Right kidney (tissue), 1 donor: ENCODE measurements at regions not wholly inside any gene's neighbourhood (a gene's known extent, or its start where the extent isn't known, plus 50 kb on each side); places are given as distances from the start of the nearest gene placed in this dataset.

Experiments used
- DNase-seq: peaks from one replicate; pipeline ENCODE4 v3.0.0-alpha.2; 2016

DNA sequence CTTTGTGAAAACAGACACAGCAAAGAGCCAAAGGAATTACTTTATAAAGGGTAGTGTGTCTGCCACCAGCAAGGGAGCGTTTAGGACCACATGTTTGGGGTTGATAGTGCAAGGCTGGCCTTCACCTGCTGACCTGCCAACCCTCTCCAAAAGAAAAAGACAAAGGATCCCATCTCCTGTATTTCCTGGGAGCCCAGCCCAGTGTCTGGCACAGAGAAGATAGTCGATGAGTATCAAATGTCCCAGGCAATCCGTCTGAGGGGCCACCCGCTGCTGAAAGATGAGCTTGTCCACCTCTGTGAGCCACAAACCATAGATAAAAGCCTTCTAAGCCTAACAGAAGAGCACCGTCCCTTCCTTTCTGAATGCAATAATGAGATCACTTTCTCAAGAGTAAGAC is 154.8 kb upstream of the CTNNB1 start:
- DNase-seq = no peak

DNA sequence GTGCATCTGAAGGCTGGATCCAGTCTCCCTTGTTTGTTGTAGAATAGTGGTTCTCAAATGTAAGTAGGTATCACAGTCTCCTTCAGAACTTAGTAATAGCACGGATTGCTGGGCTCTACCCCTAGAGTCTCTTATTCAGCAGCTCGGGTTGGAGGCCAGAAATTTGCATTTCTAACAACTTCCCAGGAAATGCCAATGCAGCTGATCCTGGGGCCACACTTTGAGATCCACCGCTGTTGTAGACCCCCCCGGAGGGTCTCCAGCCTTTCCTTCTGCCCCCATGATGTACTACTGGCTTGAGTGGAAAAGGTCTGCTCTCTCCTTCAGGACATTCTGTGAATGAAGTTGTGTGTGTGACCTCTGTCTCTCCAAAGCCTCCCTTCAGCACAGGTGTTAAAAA is 153.8 kb upstream of the CTNNB1 start:
- no peak for DNase-seq

DNA sequence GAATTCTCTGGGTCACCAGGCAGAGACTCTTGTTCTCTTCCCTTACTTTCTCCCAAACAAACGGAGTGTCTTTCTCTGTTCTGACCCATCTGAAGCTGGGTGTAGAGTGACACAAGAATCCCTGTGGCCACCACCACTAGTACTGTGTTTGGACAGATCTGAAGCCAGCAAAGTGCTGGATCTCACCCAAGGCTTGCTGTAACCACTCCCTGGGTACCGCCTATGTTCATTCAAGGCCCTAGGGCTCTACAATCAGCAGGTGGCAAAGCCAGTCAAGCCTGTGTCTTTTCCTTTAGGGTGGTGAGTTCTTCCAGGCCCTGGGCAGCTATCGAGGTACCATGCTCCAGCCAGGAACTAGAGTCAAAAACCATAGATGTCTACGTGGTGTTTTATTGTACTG is 149.2 kb upstream of the CTNNB1 start:
- no peak for DNase-seq

DNA sequence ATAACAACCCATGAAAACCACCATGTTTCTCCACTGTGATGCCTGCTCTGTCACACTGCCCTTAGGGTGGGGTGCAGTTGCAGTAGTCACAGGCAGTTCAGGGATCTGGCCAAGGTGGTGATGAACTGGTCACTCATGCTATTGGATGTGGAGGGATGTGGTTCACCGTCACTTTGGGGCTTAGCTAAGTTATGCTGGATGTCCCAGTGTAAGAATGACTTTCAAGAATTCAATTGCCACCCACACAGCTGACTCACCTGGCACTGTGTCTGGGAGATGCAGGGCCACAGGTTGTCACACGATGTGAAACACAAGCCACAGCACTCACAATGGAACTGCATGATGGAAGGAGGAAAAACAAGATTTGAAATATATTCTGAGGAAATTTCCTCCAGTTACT is 146.1 kb upstream of the CTNNB1 start:
- no peak for DNase-seq

DNA sequence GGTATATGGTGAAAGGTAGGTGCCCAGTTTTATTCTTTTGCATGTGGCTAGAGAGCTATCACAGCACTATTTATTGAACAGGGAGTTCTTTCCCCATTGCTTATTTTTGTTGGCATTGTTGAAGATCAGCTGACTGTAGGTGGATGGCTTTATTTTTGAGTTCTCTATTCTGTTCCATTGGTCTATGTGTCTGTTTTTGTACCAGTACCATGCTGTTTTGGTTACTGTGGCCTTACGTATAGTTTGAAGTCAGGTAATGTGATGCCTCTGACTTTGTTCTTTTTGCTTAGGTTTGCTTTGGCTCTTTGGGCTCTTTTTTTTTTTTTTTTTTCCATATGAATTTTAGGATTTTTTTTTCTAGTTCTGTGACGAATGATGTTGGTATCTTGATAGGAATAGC is 139.2 kb upstream of the CTNNB1 start:
- DNase-seq = no peak

DNA sequence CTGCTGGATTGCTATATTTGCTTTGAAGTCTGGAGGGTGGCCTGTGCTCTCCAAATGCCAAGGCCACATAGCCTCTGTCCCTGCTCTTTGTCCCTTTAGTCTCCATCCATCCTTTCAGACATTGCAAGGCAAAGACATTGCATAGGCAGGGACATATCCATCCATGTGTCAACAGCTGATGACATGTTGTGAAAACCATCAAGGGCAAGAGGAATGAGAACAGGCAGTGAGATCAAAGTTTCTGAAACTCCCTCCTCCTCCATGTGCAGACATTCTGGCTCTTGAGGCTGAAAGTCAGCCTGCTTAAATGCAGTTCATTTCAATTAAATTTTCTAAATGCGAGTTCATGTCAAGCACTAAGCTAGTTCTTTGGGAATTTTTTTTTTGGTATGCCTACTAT is 135.2 kb upstream of the CTNNB1 start:
- DNase-seq = no peak

DNA sequence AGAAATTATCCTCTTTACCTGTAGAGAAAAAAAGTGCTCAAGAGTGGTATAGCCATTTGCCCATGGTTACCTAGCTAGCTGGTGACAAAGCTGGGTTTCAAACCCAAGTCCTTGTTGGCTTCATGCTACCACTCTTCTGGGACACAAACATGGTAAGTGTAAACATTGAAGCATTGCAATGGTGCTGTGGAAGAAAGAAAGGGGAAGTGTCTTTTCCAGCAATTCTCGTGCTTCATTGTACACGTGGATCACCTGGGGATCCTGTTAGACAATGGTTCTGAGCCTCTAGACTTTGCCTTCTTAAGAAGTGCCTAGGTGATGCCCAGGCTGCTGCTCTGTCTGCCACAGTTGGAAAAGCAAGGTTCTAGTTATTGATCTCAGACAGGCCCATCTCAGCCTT is 134.8 kb upstream of the CTNNB1 start:
- DNase-seq = no peak

DNA sequence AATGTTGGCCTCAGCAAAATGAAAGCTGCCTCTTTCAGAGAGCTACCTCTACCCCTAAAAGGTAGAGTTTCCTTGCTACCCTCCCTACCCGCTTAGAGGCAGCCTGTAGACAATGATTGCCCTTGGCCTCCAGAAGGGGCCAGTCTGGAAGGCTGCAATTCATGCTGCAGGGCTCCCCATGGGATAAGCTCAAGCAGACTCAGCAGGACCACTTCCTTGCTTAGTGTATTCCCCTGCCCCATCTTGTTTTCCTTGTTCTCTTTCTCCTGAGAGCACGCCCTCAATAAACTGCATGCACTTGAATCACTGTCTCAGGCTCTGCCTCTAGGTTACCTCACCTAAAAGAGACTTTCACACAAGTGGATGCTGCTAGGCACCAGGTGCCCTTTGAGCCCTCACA is 134.0 kb upstream of the CTNNB1 start:
- no peak for DNase-seq

DNA sequence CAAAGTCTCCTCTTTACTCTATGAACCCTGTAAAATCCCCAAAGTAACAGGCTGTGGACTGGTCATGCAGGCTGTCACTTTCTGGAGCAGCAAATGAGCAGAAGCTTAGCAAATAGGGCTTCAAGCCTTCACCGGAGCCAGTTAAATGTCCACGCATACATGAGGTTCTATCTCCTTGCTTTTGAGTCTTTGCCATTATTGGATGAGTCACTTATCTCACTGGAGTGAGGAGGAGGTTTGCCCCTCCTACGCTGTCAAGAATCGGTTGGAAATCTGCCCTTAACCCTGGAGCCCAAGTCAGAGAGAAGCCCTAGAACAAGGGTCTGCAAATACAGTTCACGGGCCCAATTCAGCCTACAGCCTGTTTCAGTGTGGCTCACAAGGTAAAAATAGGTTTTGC is 126.1 kb upstream of the CTNNB1 start:
- no peak for DNase-seq

DNA sequence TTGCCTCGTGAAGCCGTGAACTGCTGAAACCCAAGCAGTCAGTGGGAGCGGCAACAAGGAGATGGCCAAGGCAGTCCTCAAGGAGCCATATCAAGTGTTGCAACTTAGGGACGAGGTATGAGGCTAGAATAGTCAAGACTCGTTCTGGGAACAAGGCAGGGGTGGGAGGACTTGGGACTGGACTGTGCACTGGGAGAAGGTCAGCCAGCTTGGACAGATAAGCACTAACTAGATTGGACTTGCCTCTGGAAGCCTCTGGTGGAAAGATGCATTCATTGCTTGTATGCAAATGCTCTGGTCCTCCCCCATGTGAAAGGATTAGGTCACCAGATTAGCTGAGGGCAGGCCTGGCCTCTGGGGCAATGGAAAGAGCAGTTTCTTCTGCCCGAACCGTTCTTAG is 123.3 kb upstream of the CTNNB1 start:
- DNase-seq = no peak

DNA sequence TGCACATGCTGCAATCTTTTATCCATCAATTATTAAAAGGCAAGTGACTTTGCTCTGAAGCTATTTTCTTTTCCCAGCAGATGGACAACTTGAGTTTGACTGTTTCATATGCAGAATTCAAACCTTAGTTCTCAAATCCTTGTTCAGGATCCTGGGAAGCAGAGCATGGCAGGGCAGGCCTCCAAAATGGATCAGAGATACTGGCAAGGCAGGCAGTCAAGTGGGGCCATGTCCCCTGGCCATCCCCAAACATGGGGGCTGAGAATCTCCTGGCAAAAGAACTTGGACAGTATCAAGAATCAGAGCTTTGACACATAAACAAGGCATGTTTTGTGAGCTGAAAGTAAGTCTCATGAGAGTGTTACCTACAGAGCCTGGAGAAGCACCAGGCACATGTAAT is 122.9 kb upstream of the CTNNB1 start:
- no peak for DNase-seq

DNA sequence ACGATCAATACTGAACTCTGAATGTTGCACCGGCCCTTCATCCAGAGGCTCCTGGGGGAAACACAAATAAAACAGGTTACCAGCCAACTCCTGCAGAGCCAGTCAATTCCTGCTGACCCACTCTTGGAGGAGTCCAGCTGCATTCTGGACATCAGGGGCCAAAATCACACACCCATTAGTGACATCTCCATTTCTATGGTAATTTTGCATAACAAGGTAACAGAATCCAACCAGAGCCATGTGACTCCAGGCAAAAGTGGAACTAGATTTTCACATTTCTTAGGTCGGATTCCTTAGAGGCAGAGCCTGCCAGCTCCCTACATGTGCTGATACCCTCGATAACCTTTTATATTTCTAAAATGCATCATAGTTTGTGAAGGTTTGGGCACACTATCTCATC is 119.2 kb upstream of the CTNNB1 start:
- DNase-seq = no peak

DNA sequence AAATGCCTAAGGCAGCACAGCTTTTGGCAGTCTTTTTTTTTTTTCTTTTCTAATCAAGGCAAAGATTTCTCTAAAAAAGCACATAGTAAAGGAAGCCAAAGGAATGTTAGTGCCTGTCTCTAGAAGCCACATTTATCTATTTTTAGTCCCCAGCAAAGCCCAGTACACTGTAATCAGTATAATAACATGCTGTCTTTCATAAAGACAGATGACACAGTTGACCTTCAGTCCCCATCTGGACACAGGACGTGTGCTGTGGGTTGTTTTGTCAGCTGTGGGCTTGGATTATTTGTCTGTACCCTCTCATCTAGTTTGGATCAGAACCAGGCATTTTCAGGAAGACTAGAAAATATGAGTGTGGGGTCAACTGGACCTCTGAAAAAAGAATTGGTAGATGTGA is 110.4 kb upstream of the CTNNB1 start:
- DNase-seq = no peak

DNA sequence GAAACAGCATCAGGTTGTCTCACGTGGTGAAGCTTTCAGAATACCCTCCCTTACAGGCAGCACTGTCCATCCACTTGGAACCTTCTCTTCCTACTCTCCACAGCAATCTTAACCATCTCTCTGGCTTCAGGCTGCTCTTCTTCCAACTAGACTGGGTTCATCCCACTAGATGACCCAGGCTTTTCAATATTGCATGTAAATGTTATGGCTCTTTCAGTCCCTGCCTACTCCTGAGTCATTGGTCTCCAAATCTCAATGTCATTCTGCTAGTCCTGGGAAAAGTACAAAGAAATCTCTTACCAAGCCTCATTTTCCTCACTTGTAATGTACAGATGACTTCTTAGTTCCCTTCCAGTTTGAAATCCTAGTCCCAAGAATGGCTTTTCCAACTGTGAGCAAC is 109.7 kb upstream of the CTNNB1 start:
- no peak for DNase-seq

DNA sequence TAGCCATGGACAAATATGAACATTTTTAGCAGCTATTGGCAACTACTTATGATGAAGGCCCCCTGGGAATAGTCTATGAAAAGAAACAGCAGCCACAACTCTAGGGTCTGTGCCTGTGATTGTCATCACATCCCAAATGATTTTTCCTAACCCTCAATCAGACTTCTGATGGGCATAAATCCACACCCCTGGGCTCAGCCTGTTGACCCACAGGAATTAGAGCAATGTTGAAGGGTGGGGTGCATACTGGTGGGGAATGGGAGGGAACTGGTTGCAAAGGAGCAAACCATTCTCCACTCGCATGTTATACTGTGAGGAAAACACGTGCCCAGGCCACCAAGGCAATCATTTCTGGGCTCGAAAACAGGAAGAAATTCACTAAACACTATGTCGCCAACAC is 106.5 kb upstream of the CTNNB1 start:
- no peak for DNase-seq

DNA sequence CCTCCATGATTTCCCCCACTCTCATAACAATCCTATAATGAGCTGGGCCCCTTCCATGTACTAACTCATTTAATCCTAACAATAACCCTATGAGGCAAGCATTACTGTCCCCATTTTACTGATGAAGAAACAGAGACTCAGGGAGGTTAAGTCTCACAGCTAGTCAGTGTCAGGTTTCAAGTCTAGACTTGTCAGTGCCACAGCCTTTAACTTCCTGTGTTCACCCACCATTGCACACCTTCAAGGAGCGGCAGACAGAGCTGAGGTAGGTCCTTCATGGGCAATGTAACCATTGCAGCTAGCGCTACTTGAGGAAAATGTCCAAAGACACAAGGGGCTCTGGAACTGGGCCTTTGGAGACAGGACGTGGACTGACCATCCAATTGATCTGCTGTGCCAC is 105.8 kb upstream of the CTNNB1 start:
- no peak for DNase-seq

DNA sequence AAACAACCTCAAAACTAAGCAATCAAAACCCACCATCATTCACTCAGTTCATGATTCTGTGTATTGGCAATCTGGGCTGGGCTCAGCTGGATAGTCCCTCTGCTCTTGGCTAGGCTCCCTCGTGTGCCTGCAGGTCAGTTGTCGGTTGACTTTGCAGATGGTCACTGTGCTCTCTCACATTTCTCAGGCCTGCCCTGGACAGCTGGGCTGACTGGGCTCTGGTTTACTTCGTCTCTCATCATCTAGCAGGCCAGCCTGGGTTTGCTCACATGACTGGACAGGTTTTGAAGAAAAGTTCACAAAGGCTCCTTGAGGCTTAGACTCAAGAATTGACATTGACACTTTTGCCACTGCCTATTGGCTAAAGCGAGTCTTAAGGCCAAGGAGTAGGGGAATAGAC is 105.0 kb upstream of the CTNNB1 start:
- DNase-seq = no peak

DNA sequence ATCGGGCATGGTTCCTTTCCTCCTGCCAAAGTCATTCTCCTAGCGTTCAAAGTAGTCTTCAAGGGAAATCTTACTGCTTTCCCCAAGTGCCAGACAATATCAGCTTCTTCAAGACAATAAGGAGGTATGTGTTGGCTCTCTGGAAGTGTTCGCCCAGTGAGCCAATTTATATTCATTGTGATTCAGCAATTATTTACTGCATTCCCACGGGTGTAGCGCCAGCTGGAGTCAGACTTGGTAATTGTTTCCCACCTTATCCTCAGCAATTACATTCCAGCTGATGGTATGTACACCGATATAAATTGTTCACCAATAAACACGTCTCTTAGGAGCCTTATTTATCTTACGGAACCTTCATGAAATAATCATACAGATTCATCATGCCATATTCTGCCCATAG is 103.6 kb upstream of the CTNNB1 start:
- DNase-seq = no peak

DNA sequence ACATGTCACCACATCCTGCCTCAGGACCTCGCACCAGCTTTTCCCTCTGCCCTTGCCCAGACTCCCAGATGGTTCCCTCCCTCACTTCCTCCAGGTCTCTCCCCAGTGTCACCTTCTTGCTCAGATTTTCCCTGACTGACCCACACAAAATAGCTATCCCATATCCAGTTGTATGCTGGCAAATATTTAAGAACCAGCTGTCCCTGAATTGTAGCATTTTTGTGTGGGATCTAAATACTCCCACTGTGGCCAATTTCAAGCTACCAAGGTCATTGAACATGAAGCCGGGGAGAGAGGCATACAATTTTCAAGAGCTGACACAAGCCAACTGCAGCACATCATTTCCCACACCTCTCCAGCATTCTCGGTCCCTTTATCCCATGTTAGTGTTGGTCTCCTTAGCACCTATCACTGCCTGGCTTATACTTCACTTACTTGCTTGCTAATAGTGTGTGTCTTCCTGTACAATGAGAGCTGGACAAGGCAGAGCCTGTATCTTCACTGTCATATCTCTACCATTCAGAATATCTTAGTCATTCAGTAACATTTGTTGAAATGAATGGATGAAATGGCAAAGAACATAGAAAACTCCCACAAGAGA is 101.3 kb upstream of the CTNNB1 start:
- DNase-seq = no peak

DNA sequence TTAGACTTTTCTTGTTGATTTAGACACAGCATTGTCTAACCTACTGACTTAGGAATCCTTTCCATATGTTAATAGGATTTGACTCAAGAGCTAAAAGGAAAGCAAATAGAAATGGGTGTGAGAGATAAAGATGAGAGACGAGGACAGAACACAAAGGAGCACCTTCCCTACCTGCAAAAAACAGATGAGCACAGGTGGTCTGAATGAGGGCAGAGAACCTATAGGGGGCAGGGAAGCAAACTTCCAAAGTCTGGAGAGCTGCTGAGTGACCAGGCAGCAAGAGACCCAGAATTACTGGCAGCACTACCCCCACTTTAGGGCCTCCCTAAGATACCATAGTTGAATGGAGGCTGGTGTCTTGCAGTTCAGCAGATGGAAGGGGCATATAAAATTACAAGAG is 98.1 kb upstream of the CTNNB1 start:
- DNase-seq = no peak

DNA sequence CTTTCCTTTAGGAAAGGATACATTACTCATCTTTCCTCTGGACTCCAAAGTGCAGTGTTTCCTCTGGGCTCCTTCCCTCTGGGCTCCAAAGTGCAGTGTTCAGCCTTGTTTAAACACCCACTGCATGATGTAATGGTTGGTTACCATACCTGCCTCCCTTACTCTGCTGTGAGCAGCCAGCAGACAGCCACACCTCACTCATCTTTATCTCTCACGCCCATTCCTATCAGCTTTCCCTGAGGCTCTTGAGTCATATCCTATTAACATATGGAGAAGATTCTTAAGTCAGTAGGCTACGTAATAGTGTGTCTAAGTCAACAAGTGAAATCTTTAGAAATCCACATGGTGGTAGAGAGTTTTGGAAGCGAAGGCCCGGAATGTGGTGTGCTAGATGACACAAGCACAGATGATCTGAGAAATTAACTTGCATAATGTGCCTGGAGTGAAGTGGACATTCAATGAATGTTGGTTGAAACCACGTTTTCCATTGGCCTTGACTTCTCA is 97.2 kb upstream of the CTNNB1 start:
- DNase-seq = no peak

DNA sequence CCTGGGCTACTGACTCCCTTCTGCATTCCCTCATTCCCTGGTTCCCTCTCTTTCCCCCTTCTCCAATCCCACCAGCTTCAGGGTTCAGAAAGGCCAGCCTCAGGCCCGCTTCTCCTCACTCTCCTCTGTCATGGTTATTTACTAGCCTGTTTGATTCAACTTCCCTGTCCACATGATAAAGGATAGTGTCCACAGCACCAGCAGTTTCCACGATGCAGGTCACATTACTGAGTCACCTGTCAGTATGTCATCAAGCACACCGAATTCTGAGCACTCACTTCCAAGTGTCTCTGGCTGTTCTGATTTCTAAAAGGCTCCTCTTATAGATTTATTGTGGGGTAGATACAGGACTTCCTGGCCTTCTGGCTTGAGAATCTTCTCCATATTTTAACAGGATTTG is 96.6 kb upstream of the CTNNB1 start:
- DNase-seq = no peak

DNA sequence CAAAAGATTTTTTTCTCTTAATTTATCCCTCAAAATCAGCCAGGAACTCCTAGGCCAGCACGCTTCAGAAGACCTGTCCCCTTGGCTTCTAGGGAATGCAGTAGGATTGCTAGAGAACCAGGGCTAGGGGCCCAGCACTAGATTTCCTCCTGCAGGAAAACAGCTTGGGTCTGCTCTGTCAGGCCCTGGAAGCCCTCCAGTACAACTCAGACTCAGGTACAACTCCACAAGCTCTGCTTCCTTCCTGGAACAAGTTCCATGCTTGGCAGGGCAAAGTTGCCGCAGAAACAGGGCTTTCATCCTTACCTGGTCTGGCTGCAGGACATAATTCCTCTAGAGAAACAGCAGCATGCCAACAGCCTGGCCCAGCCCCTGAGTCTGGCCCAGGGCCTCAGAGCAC is 96.1 kb upstream of the CTNNB1 start:
- DNase-seq = no peak

DNA sequence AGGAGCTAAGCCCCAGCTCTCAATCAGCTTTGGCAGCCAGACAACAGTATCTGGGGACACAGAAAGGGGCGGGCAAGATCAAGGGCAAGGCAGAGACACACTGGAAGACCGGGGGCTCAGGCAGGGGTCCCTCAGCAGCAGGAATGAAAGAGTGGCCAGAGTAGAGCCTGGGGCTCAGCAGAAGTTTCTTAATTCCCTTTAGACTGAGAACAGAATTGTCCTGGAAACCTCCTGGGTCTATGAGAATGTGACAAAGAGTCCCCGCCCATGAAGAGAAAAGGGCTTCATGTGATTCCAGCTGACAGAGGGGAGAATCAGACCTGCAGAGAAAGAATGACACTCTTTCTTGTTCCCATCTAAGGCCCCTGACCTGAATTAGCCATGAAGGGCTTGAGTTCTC is 95.2 kb upstream of the CTNNB1 start:
- DNase-seq = no peak

DNA sequence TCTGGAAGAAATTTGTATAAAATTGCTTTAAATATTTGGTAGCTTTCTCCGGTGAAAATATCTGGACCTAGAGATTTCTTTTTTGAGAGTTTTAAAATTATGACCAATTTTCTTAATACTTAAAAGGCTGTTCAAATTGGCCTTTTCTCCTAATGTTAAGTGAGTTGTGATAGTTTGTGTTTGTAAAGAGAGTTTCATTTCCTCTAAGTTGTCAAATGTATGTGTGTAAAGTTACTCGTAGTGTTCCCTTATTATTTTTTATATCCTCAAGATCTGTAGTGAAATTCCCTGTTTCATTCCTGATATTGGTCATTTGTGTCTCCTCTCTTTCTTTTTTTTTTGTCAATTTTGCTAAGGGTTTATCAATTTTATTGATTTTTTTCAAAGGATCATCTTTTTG is 92.6 kb upstream of the CTNNB1 start:
- DNase-seq = no peak
